HG03439 (cell line): ENCODE measurements at regions not wholly inside any gene's neighbourhood (a gene's known extent, or its start where the extent isn't known, plus 50 kb on each side); places are given as distances from the start of the nearest gene placed in this dataset.
"Not testable (repeated sequence)": the region's sequence is repeated elsewhere in the genome, so short reads cannot be mapped to it uniquely, and the experiment has no call there.

Experiments used
- ATAC-seq: cut with Tn5 transposase; IDR thresholded peaks from one replicate; pipeline ENCODE4 v1.9.1; 2021; ENCODE audit warnings: mild to moderate bottlenecking, moderate library complexity; ENCODE audit not compliant: unreplicated experiment

- ATAC-seq, result no peak
Measured at GRCh38 chr13:50376895-50377575, 361.8 kb downstream of the KCNRG start.

DNA sequence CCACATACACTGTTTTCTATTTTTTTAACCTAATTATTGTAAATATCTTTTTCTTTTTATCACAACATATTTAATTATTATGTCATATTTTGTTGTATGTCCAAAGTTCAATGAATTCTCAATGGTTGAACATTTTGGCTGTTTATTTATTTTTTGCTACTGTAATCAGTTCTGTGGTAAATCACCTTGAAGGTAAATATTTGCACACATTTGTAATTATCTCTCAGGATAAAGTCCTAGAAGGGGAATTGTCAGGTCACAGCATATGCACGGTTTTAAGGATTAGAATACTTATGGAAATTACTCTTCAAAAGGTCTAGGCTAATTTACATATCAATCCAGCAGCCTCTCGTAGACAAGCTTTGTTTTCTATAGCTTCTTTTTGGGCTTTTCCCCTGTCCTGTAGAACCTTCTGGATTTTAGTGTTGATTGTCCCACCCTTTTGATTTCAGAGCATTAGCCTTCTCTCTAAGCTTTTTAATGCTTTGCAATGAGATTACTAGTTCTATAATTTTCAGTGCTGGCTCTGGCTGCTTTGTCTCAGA lies 362.6 kb downstream of the KCNRG start:
- no peak for ATAC-seq

GRCh38 chr13:50378509-50379044 lies 363.3 kb downstream of the KCNRG start:
- no peak for ATAC-seq

DNA sequence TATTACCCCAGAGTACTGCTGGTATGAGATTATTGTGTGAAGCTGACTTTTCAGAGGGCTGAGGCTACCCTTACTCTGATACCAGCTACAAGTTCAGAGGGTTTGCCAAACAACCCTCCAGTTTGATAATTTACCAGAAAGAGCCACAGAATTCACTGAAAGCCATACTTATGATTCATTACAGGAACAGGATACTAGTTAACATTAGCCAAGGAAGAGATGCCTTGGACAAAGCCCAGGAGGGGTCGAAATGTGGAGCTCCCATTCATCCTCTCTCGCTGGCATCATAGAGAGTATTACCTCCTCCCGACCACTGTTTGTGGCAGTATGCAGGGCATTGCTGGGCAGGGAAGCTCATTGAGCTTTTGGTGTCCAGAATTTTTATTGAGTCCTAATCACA lies 364.3 kb downstream of the KCNRG start:
- ATAC-seq, result no peak

GRCh38 chr13:50380905-50381304 lies 365.7 kb downstream of the KCNRG start:
- no peak for ATAC-seq

DNA sequence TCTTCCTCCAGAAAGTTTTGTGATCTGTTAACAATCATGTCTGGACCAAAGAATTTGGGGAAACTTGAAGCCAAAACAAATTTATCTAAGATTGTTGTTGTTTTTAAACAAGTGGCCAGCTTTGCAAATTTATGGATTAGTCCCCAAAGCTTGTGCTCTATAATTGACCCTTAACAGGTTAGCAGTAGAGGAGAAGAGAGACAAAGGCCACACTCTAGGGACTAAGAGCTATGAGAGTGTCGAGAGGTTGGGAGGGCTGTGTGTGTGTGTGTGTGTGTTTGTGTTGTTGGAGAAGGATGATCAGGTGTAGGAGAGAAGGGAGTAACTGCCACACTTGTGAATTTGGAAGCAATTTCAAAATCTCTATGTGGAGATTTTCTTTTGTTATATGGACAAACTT lies 367.3 kb downstream of the KCNRG start:
- ATAC-seq, result no peak

DNA sequence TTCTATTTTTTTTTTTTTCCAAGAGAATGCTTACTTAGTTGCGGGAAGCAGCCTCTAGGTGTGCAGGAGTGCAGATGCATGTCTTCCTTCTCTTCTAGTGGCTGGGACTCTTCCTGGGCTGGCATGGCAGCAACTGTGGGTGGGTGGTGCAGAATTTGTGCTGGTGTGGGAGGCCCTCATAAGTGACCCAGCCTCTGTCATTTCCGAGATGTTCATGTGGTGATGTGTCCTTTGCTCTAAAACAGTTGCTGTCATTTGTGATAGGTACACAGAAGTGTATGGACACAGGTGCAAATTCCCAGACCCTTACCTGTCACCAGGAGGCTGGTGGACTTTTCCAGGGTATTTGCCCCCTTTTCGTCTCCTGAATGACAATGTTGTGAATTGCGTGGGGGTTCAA lies 367.7 kb downstream of the KCNRG start:
- no peak for ATAC-seq

GRCh38 chr13:50384724-50385123 lies 369.5 kb downstream of the KCNRG start:
- no peak for ATAC-seq

GRCh38 chr13:50386541-50387050 lies 371.4 kb downstream of the KCNRG start:
- no peak for ATAC-seq

- no peak for ATAC-seq
Measured at GRCh38 chr13:50387051-50387581, 371.9 kb downstream of the KCNRG start.

DNA sequence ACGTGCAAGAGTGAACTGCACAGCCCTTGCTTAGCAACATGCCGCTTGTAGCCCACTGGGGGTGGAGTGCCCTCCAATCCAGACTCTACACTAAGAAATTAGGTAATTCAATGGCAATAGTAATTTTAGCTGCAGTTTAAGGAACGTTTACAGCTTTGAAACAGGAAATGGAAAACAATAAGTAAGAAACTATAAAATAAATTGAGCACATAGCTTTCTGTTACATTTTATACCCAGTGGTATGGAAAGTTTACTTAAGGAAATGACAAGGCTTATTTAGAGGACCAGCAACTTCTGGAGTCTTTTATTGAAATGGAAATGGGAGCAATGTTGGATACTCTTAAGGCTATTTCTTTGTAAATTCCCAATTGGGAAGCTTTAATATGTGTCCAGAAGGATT lies 373.2 kb downstream of the KCNRG start:
- no peak for ATAC-seq

DNA sequence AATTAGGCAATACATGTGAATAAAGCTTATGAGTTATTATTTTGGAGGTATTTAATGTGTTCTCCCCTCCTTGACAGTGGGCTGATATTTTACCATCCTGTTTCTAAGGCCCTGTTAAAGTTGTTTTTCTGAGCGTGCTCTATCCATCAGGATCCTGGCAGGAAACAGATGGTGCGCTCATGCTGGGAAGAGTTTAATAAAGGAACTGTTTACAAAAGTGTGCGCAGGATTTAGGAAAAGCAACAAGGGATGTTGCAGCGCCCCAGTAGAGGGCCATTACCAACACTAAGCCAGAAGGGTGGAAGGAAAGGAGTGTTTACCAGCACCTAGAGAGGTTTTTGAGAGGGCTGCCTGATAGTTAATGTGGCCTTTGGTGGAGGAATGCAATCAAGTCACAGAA lies 374.5 kb downstream of the KCNRG start:
- ATAC-seq, result no peak

- no peak for ATAC-seq
Measured at GRCh38 chr13:50390503-50391248, 375.4 kb downstream of the KCNRG start.

GRCh38 chr13:50392977-50393376 lies 377.7 kb downstream of the KCNRG start:
- no peak for ATAC-seq

DNA sequence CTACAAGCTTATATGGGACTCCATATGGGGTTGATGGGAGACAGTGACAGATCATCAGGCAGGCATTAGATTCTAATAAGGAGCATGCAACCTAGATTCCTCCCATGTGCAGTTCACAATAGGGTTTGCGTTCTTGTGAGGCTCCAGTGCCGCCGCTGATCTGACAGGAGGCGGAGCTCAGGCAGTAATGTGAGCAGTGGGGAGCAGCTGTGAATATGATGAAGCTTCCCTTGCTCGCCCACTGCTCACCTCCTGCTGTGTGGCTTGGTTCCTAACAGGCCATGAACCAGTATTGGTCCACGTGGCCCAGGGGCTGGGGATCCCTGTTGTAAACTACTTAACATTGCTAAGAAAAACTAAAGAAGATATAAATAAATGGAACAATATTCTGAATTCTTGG lies 378.4 kb downstream of the KCNRG start:
- no peak for ATAC-seq

DNA sequence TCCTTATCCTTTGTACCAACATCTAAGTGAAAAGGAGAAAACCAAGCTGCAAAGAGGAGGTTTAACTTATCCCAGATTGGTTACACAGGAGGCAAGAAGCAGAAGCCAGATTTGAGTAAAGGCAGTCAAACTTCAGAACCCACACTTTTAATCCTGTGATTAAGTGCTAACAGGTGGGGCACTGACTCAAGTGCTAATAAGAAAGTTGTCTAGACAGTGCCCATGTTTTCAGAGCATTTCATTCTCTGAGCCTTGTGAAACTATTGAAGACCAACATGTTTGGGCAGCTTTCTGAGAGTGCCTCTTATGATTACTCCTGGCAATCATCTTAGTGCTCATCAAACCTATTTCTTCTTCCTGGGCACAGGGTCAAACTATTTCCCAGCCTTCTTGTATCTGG lies 380.8 kb downstream of the KCNRG start:
- no peak for ATAC-seq

DNA sequence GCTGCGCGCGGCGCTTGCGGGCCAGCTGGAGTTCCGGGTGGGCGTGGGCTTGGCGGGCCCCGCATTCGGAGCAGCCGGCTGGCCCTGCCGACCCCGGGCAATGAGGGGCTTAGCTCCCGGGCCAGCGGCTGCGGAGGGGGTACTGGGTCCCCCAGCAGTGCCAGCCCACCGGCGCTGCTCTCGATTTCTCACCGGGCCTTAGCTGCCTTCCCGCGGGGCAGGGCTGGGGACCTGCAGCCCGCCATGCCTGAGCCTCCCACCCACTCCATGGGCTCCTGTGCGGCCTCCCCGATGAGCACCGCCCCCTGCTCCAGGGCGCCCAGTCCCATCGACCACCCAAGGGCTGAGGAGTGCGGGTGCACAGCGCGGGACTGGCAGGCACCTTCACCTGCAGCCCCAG lies 381.4 kb downstream of the KCNRG start:
- ATAC-seq, result not testable (repeated sequence)

GRCh38 chr13:50400035-50400726 lies 384.9 kb downstream of the KCNRG start:
- ATAC-seq, result no peak

- no peak for ATAC-seq
Measured at GRCh38 chr13:50401049-50401505, 385.8 kb downstream of the KCNRG start.

DNA sequence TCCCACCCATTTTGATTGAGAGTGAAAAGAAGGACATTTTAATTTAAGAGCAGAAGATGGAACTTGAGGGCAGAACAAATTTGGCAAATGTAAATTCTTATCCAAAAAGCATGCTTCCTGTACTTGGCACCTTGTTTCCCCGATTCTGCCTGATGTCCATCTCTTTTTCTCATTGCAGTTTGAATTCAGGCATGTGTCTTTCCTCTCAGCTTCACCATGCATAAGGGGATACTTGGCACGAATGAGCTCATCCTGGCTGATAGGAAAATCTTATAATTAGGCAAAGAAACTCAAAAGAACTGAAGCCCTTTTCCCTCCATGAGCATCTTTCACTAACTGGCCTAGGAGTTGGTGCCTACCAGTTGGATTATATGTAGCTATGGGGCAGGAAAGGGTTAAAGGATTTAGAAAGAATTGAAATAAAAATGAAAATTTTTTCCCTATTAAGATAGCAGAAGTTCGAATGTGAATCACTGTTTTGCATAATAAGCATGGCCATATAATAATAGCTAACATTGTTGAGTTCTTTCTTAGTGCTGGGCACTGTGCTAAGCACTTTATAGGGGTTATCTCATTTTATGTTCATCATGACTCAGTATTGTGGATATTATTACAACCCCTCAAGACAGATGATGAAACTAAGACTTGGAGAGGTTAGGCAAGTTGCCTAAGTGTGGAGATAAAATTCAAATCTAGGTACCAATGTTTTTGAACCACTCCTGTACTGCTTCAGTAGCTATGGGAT lies 386.6 kb downstream of the KCNRG start:
- ATAC-seq, result no peak
